Gastroesophageal sphincter (tissue), 3 donors: ENCODE measurements at regions not wholly inside any gene's neighbourhood (a gene's known extent, or its start where the extent isn't known, plus 50 kb on each side); places are given as distances from the start of the nearest gene placed in this dataset.

Source experiments
- EP300 ChIP-seq: sonication (generic); formaldehyde crosslinking; IDR thresholded peaks from one replicate; pipeline ENCODE4 v1.6.1; 2017; ENCODE audit warnings: antibody characterized with exemption, mild to moderate bottlenecking
- POLR2A ChIP-seq, 2 donors: fragments of 450-650 bp; IDR thresholded peaks; one replicate each; pipeline ENCODE4 v1.6.1; 2017; ENCODE audit warnings: antibody characterized with exemption in 2 of 2, mild to moderate bottlenecking in 2 of 2, moderate library complexity in 1 of 2
- POLR2AphosphoS5 ChIP-seq: sonication (generic); formaldehyde crosslinking; IDR thresholded peaks from one replicate; pipeline ENCODE4 v1.6.1; 2017; ENCODE audit warnings: antibody characterized with exemption
- TF ChIP-seq, protein P1 (sequence below), 4 experiments: fragments of 200-600 bp in 2 of 4; fragments of 450-650 bp in 2 of 4; sonication (generic) in 1 of 4; IDR thresholded peaks; one replicate each; pipeline ENCODE4 v1.5.1; 2017 to 2019; ENCODE audit warnings: antibody characterized with exemption in 4 of 4, mild to moderate bottlenecking in 2 of 4, moderate library complexity in 2 of 4

GRCh38 chr3:94398036-94398435 is 335.2 kb downstream of the NSUN3 start:
- TF ChIP-seq, protein P1, sequence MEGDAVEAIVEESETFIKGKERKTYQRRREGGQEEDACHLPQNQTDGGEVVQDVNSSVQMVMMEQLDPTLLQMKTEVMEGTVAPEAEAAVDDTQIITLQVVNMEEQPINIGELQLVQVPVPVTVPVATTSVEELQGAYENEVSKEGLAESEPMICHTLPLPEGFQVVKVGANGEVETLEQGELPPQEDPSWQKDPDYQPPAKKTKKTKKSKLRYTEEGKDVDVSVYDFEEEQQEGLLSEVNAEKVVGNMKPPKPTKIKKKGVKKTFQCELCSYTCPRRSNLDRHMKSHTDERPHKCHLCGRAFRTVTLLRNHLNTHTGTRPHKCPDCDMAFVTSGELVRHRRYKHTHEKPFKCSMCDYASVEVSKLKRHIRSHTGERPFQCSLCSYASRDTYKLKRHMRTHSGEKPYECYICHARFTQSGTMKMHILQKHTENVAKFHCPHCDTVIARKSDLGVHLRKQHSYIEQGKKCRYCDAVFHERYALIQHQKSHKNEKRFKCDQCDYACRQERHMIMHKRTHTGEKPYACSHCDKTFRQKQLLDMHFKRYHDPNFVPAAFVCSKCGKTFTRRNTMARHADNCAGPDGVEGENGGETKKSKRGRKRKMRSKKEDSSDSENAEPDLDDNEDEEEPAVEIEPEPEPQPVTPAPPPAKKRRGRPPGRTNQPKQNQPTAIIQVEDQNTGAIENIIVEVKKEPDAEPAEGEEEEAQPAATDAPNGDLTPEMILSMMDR (IDR thresholded peaks at IDR 0.05), result no peak
- TF ChIP-seq POLR2A (IDR thresholded peaks at IDR 0.05) (no peak), POLR2AphosphoS5 (no peak), EP300 (no peak)
